Parathyroid adenoma (tissue), 2 donors: ENCODE measurements at regions not wholly inside any gene's neighbourhood (a gene's known extent, or its start where the extent isn't known, plus 50 kb on each side); places are given as distances from the start of the nearest gene placed in this dataset.

Experiments used
- H2AFZ ChIP-seq: fragments of 300-600 bp; sonication (generic); one replicate; pipeline ENCODE4 v1.7.0; 2017; ENCODE audit warnings: antibody characterized with exemption, mild to moderate bottlenecking
- H3K27ac ChIP-seq: fragments of 300-600 bp; sonication (generic); one replicate; pipeline ENCODE4 v1.7.0; 2017
- H3K27me3 ChIP-seq: fragments of 300-600 bp; sonication (generic); one replicate; pipeline ENCODE4 v1.7.0; 2017; ENCODE audit warnings: low read length; ENCODE audit not compliant: control insufficient read depth, insufficient read depth
- H3K36me3 ChIP-seq: fragments of 300-600 bp; sonication (generic); one replicate; pipeline ENCODE4 v1.7.0; 2017; ENCODE audit warnings: low read length; ENCODE audit not compliant: control insufficient read depth, insufficient read depth
- H3K4me1 ChIP-seq: fragments of 300-600 bp; sonication (generic); one replicate; pipeline ENCODE4 v1.7.0; 2017; ENCODE audit warnings: control low read depth
- H3K4me2 ChIP-seq: fragments of 300-600 bp; sonication (generic); one replicate; pipeline ENCODE4 v1.7.0; 2017; ENCODE audit warnings: low read length
- H3K4me3 ChIP-seq: fragments of 300-600 bp; sonication (generic); one replicate; pipeline ENCODE4 v1.7.0; 2017; ENCODE audit warnings: low read depth, low read length
- H3K79me2 ChIP-seq: fragments of 300-600 bp; sonication (generic); one replicate; pipeline ENCODE4 v1.7.0; 2017; ENCODE audit warnings: control low read depth
- H3K9ac ChIP-seq: fragments of 300-600 bp; sonication (generic); one replicate; pipeline ENCODE4 v1.7.0; 2017; ENCODE audit warnings: mild to moderate bottlenecking
- H3K9me3 ChIP-seq: fragments of 300-600 bp; sonication (generic); one replicate; pipeline ENCODE4 v1.7.0; 2017; ENCODE audit warnings: low read length; ENCODE audit not compliant: control insufficient read depth
- TF ChIP-seq, protein P1 (sequence below): fragments of 300-600 bp; sonication (generic); IDR thresholded peaks from one replicate; pipeline ENCODE4 v1.7.0; 2017; ENCODE audit warnings: antibody characterized with exemption, mild to moderate bottlenecking
- donor health status: primary hyperparathyroidism.

DNA sequence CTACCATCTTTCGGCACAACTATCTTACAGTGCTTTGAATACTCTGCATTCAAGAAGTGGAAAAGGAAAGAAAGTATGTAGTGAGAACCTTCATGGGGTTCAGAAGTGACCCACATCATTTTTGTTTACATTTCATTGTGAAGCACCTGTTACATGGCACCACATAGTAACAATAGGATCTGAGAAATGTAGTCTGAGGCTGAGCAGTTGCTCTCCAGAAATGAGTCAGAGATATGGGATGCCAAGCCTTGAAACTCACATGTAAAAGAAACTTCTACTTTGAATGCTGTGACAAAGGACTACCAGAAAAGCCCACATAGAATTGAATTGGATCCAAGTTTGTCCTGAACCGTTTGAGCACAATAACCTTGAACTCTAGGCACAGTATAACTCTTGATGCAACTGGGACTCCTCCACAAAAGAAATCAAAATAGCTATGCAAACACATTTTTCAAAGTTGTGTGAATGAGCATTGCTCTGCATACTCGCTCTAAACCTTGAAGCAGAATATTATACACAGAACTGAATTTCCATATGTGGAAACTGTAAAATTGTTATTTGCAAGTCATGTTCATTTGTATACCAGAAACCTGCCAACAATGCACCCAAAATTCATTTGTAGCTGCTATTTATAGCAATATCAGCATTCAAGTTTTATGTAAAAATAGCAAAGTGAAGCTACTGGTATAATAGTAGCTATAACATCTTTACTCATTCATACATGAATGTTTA lies 400.9 kb upstream of the POU3F2 start:
- TF ChIP-seq, protein P1, sequence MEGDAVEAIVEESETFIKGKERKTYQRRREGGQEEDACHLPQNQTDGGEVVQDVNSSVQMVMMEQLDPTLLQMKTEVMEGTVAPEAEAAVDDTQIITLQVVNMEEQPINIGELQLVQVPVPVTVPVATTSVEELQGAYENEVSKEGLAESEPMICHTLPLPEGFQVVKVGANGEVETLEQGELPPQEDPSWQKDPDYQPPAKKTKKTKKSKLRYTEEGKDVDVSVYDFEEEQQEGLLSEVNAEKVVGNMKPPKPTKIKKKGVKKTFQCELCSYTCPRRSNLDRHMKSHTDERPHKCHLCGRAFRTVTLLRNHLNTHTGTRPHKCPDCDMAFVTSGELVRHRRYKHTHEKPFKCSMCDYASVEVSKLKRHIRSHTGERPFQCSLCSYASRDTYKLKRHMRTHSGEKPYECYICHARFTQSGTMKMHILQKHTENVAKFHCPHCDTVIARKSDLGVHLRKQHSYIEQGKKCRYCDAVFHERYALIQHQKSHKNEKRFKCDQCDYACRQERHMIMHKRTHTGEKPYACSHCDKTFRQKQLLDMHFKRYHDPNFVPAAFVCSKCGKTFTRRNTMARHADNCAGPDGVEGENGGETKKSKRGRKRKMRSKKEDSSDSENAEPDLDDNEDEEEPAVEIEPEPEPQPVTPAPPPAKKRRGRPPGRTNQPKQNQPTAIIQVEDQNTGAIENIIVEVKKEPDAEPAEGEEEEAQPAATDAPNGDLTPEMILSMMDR: no peak
- Histone ChIP-seq H3K9me3 (no peaks in the 10 kb centered on the region), H3K9ac (no peak overlapping the region), H3K27me3 (no peaks in the 10 kb centered on the region), H3K36me3 (no peaks in the 10 kb centered on the region), H2AFZ (no peak overlapping the region), H3K4me1 (no peaks in the 10 kb centered on the region), H3K79me2 (no peaks in the 10 kb centered on the region), H3K27ac (no peak overlapping the region), H3K4me3 (no peak overlapping the region), H3K4me2 (no peak overlapping the region)

DNA sequence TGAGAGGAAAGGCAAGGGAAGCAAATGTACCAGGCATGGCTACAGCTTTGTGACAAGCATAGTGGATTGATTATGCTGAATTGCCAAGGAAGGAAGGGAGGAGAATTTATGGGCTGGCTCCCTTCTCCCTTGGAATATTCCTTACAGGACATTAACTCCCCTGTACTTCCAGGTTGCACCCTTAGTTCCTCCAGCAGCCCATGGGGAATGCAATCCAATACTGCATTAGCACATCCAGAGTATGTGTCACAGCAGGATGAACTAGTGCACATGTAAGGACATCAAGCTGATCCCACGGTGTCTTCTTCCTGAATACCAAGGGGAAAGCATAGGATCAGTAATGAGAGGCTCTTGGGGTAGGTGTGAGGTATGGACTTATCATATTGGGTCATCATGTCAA lies 390.7 kb upstream of the POU3F2 start:
- H3K27me3 ChIP-seq: no peaks in the 10 kb centered on the region
- H3K79me2 ChIP-seq: no peaks in the 10 kb centered on the region
- H3K27ac ChIP-seq: no peak overlapping the region
- H3K9me3 ChIP-seq: no peaks in the 10 kb centered on the region
- H3K4me2 ChIP-seq: no peak overlapping the region
- H3K4me3 ChIP-seq: no peak overlapping the region
- no peaks in the 10 kb centered on the region for H3K36me3 ChIP-seq
- no peaks in the 10 kb centered on the region for H3K4me1 ChIP-seq
- TF ChIP-seq, protein P1: no peak
- no peak overlapping the region for H2AFZ ChIP-seq
- no peak overlapping the region for H3K9ac ChIP-seq

DNA sequence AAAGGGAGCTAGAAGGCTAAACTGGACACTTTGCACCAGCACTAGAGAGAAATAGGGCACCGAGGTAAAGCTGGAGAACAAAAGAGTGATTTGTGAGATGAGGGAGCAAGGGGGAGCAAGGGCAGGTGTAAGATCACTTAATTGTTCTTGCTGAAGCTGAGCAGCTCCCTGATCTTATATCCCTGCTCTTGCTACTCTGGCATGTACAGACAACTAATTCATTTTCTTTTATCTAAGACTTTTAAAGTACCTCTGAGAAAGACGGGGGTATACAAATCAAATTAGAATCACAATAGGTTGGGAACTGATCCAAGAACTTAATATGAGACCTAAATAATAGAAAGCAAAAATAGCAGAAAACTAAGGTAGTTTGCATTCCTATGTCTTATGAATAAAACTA lies 381.7 kb upstream of the POU3F2 start:
- Histone ChIP-seq H3K4me1 (no peaks in the 10 kb centered on the region), H3K4me3 (no peak overlapping the region), H3K27me3 (no peaks in the 10 kb centered on the region), H3K9me3 (no peaks in the 10 kb centered on the region), H3K36me3 (no peaks in the 10 kb centered on the region), H3K79me2 (no peaks in the 10 kb centered on the region), H3K9ac (no peak overlapping the region), H3K27ac (no peak overlapping the region), H3K4me2 (no peak overlapping the region), H2AFZ (no peak overlapping the region)
- TF ChIP-seq, protein P1: no peak

DNA sequence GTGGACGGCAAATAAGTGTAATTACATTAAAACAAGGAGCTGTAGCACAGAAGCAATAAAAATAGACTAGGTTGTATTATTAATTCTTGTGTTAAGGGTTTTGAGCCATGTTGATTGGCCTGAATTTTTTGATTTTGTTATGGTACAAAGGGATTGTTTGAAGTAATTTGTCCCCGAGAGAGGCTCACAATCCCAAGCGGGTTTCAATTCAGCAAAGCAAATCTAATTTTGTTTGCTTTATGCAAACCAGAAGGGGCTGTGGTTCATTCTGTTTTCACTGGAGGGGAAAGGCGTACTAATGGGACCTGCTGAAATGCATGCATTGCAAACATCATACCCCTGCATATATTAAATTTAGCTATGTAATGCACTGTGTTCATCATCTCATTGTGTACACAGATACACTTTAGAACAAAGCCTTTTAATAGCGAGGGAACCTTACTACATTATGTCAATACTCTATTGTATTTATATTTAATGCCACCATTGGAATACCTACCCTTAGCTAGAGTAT lies 379.5 kb upstream of the POU3F2 start:
- Histone ChIP-seq H3K4me1 (no peaks in the 10 kb centered on the region), H3K27me3 (no peaks in the 10 kb centered on the region), H3K9ac (no peak overlapping the region), H3K9me3 (no peaks in the 10 kb centered on the region), H3K36me3 (no peaks in the 10 kb centered on the region), H3K4me3 (no peak overlapping the region), H2AFZ (no peak overlapping the region), H3K79me2 (no peaks in the 10 kb centered on the region), H3K4me2 (no peak overlapping the region), H3K27ac (no peak overlapping the region)
- TF ChIP-seq, protein P1: no peak

DNA sequence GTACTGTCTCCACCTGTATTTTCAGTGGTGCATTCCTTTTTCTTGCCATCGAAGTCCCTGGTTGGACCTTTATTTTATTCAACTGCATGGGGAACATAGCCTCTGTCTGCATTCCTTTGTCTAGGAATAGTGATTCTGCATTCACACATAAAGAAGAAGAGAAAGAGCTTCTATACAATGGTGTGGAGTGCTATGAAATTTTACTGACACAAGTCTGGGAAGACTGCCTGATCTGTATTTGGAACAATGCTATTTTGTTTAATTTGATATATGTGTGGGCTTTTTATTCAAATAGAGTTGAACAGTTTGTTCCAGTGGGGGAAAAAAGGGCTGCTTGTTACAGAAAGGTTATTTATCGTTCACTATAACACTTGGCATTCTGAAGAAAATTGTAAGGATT lies 375.7 kb upstream of the POU3F2 start:
- no peaks in the 10 kb centered on the region for H3K36me3 ChIP-seq
- H3K4me1 ChIP-seq: no peaks in the 10 kb centered on the region
- no peak overlapping the region for H3K9ac ChIP-seq
- no peak overlapping the region for H3K27ac ChIP-seq
- no peak overlapping the region for H3K4me2 ChIP-seq
- H3K9me3 ChIP-seq: no peaks in the 10 kb centered on the region
- TF ChIP-seq, protein P1: no peak
- no peaks in the 10 kb centered on the region for H3K27me3 ChIP-seq
- H3K4me3 ChIP-seq: no peak overlapping the region
- H2AFZ ChIP-seq: no peak overlapping the region
- no peaks in the 10 kb centered on the region for H3K79me2 ChIP-seq
